ENCODE measurements at regions not wholly inside any gene's neighbourhood (a gene's known extent, or its start where the extent isn't known, plus 50 kb on each side); places are given as distances from the start of the nearest gene placed in this dataset.
A peak's percentile ranks its signal among the peaks of the same experiment; 100 is the strongest.
"Not testable (repeated sequence)": the region's sequence is repeated elsewhere in the genome, so short reads cannot be mapped to it uniquely, and the experiment has no call there.

GRCh38 chr2:142649581-142649980, 227.9 kb upstream of the KYNU start:
- no peak for DNase-seq (ENCODE audit: low read depth)

- peak; percentile 8 for DNase-seq (ENCODE audit: low read depth)
These were observed 234.8 kb upstream of the KYNU start for GRCh38 chr2:142642650-142643049.

GRCh38 chr2:142629193-142629592, 248.3 kb upstream of the KYNU start:
- DNase-seq (ENCODE audit: low read depth) = no peak

GRCh38 chr2:142621287-142621686, 256.2 kb upstream of the KYNU start:
- no peak for DNase-seq (ENCODE audit: low read depth)

- DNase-seq (ENCODE audit: low read depth) = no peak
These were observed 260.0 kb upstream of the KYNU start for GRCh38 chr2:142617461-142617860.

GRCh38 chr2:142615876-142616275, 261.6 kb upstream of the KYNU start:
- no peak for DNase-seq (ENCODE audit: low read depth)

- DNase-seq (ENCODE audit: low read depth) = not testable (repeated sequence)
These were observed 264.3 kb upstream of the KYNU start for GRCh38 chr2:142613193-142613592.

- DNase-seq (ENCODE audit: low read depth) = no peak
These were observed 272.0 kb upstream of the KYNU start for GRCh38 chr2:142605421-142605820.

GRCh38 chr2:142603759-142604158, 273.7 kb upstream of the KYNU start:
- no peak for DNase-seq (ENCODE audit: low read depth)

- DNase-seq (ENCODE audit: low read depth) = no peak
These were observed 275.0 kb upstream of the KYNU start for GRCh38 chr2:142602418-142602989.

GRCh38 chr2:142601794-142602193, 275.7 kb upstream of the KYNU start:
- DNase-seq (ENCODE audit: low read depth) = no peak

GRCh38 chr2:142599504-142599903, 278.0 kb upstream of the KYNU start:
- no peak for DNase-seq (ENCODE audit: low read depth)

GRCh38 chr2:142598846-142599245, 278.6 kb upstream of the KYNU start:
- DNase-seq (ENCODE audit: low read depth) = no peak

GRCh38 chr2:142596334-142597088, 281.0 kb upstream of the KYNU start:
- peak; percentile 67 for DNase-seq (ENCODE audit: low read depth)

- DNase-seq (ENCODE audit: low read depth) = no peak
These were observed 282.5 kb upstream of the KYNU start for GRCh38 chr2:142594935-142595334.

- DNase-seq (ENCODE audit: low read depth) = no peak
These were observed 285.3 kb upstream of the KYNU start for GRCh38 chr2:142592171-142592570.

- DNase-seq (ENCODE audit: low read depth) = no peak
These were observed 286.0 kb upstream of the KYNU start for GRCh38 chr2:142591420-142591819.

- no peak for DNase-seq (ENCODE audit: low read depth)
These were observed 289.2 kb upstream of the KYNU start for GRCh38 chr2:142588269-142588668.

GRCh38 chr2:142586693-142587580, 290.5 kb upstream of the KYNU start:
- DNase-seq (ENCODE audit: low read depth) = no peak

- DNase-seq (ENCODE audit: low read depth) = no peak
These were observed 291.7 kb upstream of the KYNU start for GRCh38 chr2:142585785-142586184.

GRCh38 chr2:142582317-142582716, 295.1 kb upstream of the KYNU start:
- DNase-seq (ENCODE audit: low read depth) = no peak

GRCh38 chr2:142581491-142581890, 296.0 kb upstream of the KYNU start:
- DNase-seq (ENCODE audit: low read depth) = no peak

- DNase-seq (ENCODE audit: low read depth) = no peak
These were observed 296.8 kb upstream of the KYNU start for GRCh38 chr2:142580691-142581090.
